Neuron (in vitro differentiated cells): ENCODE measurements at regions not wholly inside any gene's neighbourhood (a gene's known extent, or its start where the extent isn't known, plus 50 kb on each side); places are given as distances from the start of the nearest gene placed in this dataset.

Experiments
- H2AFZ ChIP-seq: one replicate; pipeline ENCODE4 v1.6.1; 2013; ENCODE audit warnings: low read depth, mild to moderate bottlenecking, inconsistent platforms, low read length, moderate library complexity
- H3K27me3 ChIP-seq: one replicate; pipeline ENCODE4 v1.6.1; 2013; ENCODE audit warnings: low read length; ENCODE audit not compliant: insufficient read depth
- H3K36me3 ChIP-seq: one replicate; pipeline ENCODE4 v1.6.1; 2013; ENCODE audit warnings: low read length; ENCODE audit not compliant: insufficient read depth
- H3K4me1 ChIP-seq: one replicate; pipeline ENCODE4 v1.6.1; 2013; ENCODE audit warnings: low read length; ENCODE audit not compliant: insufficient read depth
- H3K4me3 ChIP-seq: 2 replicates; pipeline ENCODE4 v1.5.1; 2013; ENCODE audit warnings: mild to moderate bottlenecking, low read length, moderate library complexity
- H3K9me3 ChIP-seq: one replicate; pipeline ENCODE4 v1.6.1; 2013; ENCODE audit warnings: low read length

DNA sequence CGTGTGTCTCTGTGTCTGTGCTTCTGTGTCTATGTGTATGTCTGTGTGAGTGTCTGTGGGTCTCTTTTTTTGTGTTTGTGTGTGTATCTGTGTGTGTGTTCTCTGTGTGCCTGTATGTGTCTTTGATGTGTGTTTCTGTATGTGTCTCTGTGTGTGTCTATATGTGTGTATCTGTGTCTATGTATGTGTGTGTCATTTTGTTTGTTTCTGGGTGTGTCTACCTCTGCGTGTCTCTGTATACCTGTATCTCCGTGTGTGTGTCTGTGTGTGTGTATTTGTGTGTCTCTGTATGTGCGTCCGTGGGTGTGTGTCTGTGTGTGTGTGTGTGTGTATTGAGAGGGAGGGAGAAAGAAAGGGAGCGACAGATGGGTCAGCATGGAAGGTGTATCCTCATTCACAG, 106.3 kb upstream of the TRABD2B start:
- Histone ChIP-seq H3K27me3 (no peaks in the 10 kb centered on the region), H3K4me1 (no peaks in the 10 kb centered on the region), H3K36me3 (no peaks in the 10 kb centered on the region), H3K9me3 (no peaks in the 10 kb centered on the region), H3K4me3 (no peak overlapping the region), H2AFZ (no peak overlapping the region)

DNA sequence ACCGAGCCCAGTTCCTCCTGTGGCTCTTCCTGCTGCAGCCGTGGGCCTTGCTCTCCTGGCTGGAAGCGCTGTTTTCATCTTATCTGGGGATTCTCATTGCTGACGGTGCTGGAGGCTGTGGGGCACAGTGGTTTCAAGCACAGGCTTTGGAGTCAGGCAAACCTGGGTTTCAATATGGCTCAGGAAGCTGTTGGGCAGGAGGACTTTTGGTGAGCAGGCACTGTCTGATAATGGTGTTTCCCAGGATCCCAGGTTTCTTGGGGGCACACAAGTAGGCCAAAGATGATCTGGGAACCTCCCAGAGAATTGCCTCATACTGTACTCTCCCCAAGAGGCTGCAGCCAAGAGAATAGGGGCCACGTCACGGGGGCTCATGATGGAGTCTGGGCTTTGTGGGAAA, 105.6 kb upstream of the TRABD2B start:
- Histone ChIP-seq H3K36me3 (no peaks in the 10 kb centered on the region), H3K4me3 (no peak overlapping the region), H3K27me3 (no peaks in the 10 kb centered on the region), H3K9me3 (no peaks in the 10 kb centered on the region), H2AFZ (no peak overlapping the region), H3K4me1 (no peaks in the 10 kb centered on the region)

DNA sequence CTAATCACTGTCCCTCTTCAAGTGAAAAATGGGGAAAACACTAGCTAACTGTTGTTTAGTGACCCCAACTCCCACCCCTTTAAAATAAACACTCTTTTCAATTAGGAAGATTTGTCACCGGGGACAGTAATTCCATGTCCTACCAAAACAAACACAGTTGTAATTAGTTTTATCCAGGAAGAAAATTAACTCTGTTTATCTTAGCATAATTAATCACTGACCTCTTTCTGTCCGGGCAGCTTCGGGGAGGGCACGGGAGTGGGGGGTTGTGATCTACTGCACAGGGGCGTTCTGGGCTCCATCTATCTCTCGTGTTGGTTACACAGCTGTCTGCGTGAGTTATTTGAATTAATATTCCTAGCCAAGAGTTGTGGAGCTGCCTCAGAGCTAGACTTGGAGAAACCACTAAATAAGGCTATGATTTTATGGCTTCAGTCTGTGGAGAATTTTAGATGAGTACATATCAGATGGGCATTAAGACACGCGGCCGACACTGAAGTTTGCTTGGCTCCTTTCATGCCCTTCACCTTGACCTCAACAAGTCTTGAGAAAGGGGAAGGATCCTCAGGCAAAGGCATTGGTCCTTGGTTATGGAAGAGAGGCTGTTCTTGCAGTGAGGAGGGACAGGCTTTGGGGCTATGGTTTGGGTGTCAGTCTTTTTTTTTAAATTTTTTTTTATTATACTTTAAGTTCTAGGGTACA, 102.0 kb upstream of the TRABD2B start:
- H3K27me3 ChIP-seq: no peaks in the 10 kb centered on the region
- H3K9me3 ChIP-seq: no peaks in the 10 kb centered on the region
- H3K4me1 ChIP-seq: no peaks in the 10 kb centered on the region
- no peak overlapping the region for H3K4me3 ChIP-seq
- H3K36me3 ChIP-seq: no peaks in the 10 kb centered on the region
- no peak overlapping the region for H2AFZ ChIP-seq

DNA sequence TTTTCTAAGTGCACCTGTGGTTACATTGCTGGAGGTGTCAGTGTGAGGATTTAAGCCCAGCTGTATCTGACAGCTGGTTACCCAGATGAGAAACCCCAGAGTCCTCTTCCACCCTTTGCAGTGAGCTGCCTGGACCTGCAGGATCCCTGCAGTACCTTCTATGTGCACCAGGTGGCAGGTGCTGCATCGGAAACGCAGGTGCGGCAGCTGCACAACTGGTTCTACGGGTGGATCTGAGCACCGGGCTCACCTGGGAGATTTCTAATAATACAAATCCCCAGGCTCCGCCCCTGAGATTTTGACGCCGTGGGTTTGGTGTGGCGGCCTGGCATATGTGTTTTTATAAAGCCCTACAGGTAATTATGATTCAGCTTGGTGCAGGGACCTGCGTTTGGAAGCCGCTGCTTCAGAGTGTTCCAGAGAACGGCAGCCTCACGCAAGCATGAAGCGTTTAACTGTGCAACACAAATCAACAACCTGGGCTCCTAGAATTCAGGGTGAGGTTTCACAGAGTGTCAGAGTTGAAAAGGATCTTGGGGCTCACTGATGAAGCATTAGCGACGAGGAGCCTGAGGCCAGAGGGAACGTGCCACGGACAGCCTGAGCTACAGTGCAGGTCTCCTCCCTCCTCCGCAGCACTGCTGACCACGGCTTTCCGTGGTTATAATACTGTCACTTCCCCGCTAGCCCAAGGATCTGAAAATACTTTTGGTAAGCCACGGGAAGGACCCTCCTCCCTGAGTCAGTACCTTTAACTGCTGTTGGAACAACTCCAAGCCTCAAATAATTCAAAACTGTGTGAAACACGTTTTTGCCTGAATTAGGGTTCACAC, 96.7 kb upstream of the TRABD2B start:
- Histone ChIP-seq H3K9me3 (no peaks in the 10 kb centered on the region), H2AFZ (no peak overlapping the region), H3K27me3 (no peaks in the 10 kb centered on the region), H3K4me3 (no peak overlapping the region), H3K4me1 (no peaks in the 10 kb centered on the region), H3K36me3 (no peaks in the 10 kb centered on the region)

DNA sequence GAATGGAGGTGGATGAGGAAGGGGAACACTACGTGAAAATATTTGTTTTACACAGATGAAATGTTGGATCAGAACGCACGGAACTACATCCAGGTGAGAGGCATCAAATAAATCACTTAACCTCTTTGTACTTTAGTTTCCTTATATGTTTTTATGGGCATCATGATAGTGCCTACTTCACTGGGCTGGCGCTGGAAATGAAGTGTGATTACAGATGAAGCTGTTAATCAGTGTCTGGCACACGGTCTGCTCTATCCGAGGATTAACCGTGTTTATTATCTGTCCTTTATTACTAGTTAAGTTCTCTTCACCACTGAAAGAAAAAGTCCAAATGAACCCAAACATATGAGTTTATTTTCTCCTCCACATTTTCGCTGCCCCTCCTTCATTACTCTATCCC, 96.0 kb upstream of the TRABD2B start:
- no peaks in the 10 kb centered on the region for H3K9me3 ChIP-seq
- no peaks in the 10 kb centered on the region for H3K27me3 ChIP-seq
- H3K4me3 ChIP-seq: no peak overlapping the region
- H3K36me3 ChIP-seq: no peaks in the 10 kb centered on the region
- no peak overlapping the region for H2AFZ ChIP-seq
- no peaks in the 10 kb centered on the region for H3K4me1 ChIP-seq

DNA sequence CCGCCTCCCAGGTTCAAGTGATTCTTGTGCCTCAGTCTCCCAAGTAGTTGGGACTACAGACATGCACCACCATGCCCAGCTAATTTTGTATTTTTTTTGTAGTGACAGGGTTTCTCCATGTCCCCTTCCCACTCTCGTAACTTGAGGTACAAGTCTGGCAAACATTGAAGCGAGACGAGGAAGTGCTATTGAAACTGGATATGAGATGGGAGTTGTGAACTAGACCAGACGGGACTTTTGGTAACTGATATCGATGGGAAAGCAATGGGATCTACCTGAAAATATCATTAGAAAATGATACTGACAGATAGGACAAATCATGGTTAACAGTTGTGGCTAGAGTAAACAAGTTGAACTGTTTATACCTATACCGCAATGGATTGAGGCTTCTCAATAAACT, 95.2 kb upstream of the TRABD2B start:
- Histone ChIP-seq H2AFZ (no peak overlapping the region), H3K27me3 (no peaks in the 10 kb centered on the region), H3K9me3 (no peaks in the 10 kb centered on the region), H3K4me1 (no peaks in the 10 kb centered on the region), H3K4me3 (no peak overlapping the region), H3K36me3 (no peaks in the 10 kb centered on the region)

DNA sequence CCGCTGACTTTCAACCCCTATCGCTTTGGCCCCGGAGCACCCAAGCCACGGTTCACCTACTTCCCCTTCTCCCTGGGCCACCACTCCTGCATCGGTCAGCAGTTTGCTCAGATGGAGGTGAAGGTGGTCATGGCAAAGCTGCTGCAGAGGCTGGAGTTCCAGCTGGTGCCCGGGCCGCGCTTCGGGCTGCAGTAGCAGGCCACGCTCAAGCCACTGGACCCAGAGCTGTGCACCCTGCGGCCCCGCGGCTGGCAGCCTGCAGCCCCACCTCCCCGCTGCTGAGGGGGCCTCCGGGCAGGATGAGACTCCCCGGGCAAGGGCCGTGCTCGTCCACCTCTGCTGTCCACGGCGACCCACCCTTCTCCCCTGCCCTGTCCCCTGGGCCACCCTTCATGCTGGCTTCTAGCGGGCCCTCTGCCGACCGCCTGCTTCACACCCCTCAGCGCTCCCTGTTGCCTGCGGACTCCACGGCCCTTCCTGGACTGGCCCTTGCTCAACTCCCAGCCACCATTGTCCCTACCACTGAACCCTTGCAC, 92.2 kb upstream of the TRABD2B start:
- Histone ChIP-seq H3K36me3 (no peaks in the 10 kb centered on the region), H3K4me1 (no peaks in the 10 kb centered on the region), H3K4me3 (no peak overlapping the region), H3K27me3 (no peaks in the 10 kb centered on the region), H2AFZ (no peak overlapping the region), H3K9me3 (no peaks in the 10 kb centered on the region)

DNA sequence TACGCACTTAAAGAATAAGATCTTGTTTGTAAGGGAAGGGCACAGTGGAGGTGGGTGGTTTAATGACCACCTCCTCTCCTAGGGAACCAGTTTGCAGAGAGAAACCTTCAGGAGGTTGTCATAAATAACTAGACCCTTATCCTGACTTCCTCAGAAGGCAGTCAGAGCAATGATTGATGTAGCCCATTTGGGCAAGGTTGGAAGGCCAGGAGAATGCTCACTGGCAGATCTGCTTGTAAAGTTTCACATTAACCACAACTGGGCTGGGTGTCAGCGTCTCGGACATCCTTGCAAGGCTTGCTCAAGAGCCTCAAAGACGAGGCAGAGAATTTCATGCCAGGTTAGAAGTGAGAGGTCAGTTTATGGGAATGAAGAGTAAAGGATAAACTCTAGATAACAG, 87.6 kb upstream of the TRABD2B start:
- Histone ChIP-seq H3K4me1 (no peaks in the 10 kb centered on the region), H3K9me3 (no peaks in the 10 kb centered on the region), H3K27me3 (no peaks in the 10 kb centered on the region), H3K36me3 (no peaks in the 10 kb centered on the region), H2AFZ (no peak overlapping the region), H3K4me3 (no peak overlapping the region)

DNA sequence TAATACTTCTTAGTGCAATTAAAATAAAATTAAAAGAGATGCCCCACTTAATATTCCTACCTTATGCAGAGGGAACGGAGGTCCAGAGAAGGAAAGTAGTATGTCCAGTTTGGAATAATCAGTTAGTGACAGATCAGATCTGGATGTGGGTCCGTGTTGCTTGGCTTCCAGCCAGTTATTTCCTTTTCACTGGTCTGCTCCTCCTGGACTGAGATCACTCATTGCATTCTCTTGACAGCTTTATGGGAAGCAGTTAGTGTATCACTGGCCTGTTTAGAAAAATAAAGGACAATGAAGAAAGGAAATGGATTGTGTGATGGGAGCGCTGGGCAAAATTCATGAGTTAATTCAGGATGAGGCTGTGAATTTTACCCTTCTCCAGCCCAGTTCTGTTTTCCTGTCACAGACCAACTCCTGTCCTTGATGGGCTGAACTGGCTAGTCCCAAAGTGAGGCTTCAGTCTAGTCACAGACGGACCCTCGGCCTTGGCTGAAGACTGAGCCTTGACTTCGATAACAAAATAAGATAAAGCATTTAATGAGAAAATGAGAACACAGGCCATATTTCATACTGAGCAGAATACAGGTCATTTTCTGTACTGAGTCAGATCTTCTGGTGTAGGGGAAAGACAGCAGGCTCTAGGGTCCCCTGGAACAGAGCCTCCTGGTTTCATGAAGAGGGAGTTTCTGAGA, 85.2 kb upstream of the TRABD2B start:
- Histone ChIP-seq H3K9me3 (no peaks in the 10 kb centered on the region), H2AFZ (no peak overlapping the region), H3K36me3 (no peaks in the 10 kb centered on the region), H3K4me1 (no peaks in the 10 kb centered on the region), H3K27me3 (no peaks in the 10 kb centered on the region), H3K4me3 (no peak overlapping the region)

DNA sequence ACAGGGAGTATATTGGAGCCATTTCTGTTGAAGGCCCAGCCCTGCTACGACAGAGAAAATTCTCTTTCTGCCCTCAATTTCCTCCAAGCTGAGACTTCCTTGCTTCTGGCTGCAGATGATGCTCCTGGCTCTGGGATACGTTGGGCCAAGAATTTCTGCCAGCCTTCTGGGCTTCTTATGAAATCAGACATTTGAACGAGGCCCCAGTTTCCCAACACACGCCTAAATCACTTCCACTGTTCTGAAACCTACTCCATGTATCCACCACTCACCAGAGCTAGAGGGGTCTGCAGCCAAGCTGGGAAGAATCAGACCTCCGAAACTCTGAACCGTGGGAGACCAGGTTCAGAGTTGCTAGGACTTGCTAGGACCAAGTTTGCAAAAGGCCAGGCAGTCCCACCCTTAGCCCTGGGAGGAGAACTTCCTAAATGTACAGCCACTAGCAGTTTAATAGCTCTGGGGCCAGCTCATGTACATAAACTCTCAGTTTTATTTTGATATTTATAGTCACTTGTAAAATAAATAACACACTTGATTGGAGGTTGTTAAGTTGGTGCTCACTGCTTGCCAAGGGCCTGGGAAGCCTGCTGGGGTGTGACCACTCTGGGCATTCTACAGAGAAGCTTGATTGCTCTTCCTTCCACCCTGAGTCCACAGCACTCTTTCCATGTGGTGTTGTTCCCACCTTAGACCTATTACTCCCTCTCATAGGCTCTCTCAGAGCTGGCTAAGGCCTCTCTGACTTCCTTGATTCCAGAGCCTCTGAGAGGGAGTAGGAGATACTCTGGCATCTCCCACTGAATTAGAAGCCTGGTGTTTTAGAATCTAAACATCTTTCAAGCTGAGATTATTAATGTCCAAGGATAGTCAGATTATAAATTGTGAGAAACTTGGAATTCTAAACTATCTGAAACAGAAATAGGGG, 83.4 kb upstream of the TRABD2B start:
- peak overlapping the region; percentile 37 for H2AFZ ChIP-seq
- no peaks in the 10 kb centered on the region for H3K4me1 ChIP-seq
- H3K27me3 ChIP-seq: no peaks in the 10 kb centered on the region
- H3K4me3 ChIP-seq: no peak overlapping the region
- no peaks in the 10 kb centered on the region for H3K36me3 ChIP-seq
- no peaks in the 10 kb centered on the region for H3K9me3 ChIP-seq

DNA sequence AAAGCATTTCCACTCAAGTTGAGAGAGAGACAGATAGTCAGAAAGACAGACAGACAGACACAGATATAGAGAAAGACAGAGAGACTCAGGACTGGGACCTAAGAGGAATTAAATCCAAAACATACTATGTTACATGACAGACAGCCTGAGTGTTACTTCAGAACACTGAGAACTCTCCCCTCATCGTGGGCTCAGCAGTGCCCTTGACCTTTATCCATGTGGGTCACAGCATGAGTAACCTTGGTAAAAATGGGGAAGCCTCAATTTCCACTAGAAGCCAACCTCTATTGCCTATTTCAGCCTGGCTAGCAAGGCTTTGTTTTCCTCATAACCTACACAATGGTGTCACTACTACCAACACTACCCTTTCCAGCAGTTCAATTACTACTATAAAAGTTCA, 81.9 kb upstream of the TRABD2B start:
- Histone ChIP-seq H3K27me3 (no peaks in the 10 kb centered on the region), H3K4me3 (no peak overlapping the region), H3K9me3 (no peaks in the 10 kb centered on the region), H2AFZ (no peak overlapping the region), H3K36me3 (no peaks in the 10 kb centered on the region), H3K4me1 (no peaks in the 10 kb centered on the region)

DNA sequence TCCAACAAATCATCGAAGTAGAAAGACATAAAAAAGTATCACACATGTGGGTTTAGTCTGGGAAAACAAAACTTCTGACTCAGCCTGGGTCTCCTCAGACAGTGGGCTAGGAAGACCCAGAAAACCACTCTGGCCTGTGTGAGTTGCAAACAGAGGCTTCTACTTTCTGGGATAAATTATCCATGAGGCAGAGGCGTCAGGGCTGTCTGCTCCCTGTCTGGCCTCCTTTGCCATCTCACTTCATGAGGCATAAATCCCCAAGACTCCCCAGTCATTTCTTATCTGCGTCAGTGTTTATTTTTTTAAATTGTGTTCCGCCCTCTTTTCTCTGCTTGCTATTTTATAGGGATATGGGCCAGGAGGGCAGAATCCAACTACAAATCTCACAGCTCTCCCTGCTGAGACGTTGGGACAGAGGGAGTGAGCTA, 80.6 kb upstream of the TRABD2B start:
- no peak overlapping the region for H2AFZ ChIP-seq
- no peaks in the 10 kb centered on the region for H3K4me1 ChIP-seq
- H3K27me3 ChIP-seq: peaks cover 2% of the 10 kb centered on the region
- H3K9me3 ChIP-seq: no peaks in the 10 kb centered on the region
- no peak overlapping the region for H3K4me3 ChIP-seq
- no peaks in the 10 kb centered on the region for H3K36me3 ChIP-seq
